WTC11 (cell line): ENCODE measurements at regions not wholly inside any gene's neighbourhood (a gene's known extent, or its start where the extent isn't known, plus 50 kb on each side); places are given as distances from the start of the nearest gene placed in this dataset.

Source experiments
- ATAC-seq: fragments of 200-7000 bp; cut with Tn5 transposase; 2 replicates; pipeline ENCODE4 v1.10.0; 2021; ENCODE audit warnings: mild to moderate bottlenecking, moderate library complexity
- CTCF ChIA-PET: fragments of 300-600 bp; sonication (Branson Sonifier 250); formaldehyde crosslinking; loops from one replicate; lab custom pipeline; 2021; ENCODE audit warnings: antibody characterized with exemption; lab: Charles Lee
- POLR2A ChIA-PET: fragments of 350-600 bp; sonication (Branson Sonifier 250); formaldehyde crosslinking; loops from one replicate; lab custom pipeline; 2021; ENCODE audit warnings: antibody characterized with exemption; lab: Charles Lee
- DNase-seq: peaks from one replicate; pipeline ENCODE4 v3.0.0; 2021; ENCODE audit warnings: low spot score
- H3K27ac Mint-ChIP-seq: 2 replicates; pipeline ENCODE4 v1.8.0; 2021; ENCODE audit warnings: mixed read lengths
- H3K27me3 Mint-ChIP-seq: 2 replicates; pipeline ENCODE4 v1.8.0; 2021; ENCODE audit warnings: low read depth, mild to moderate bottlenecking, moderate library complexity, mixed read lengths
- H3K36me3 Mint-ChIP-seq: 2 replicates; pipeline ENCODE4 v1.8.0; 2021; ENCODE audit warnings: mixed read lengths
- H3K4me1 Mint-ChIP-seq: 2 replicates; pipeline ENCODE4 v1.8.0; 2022; ENCODE audit warnings: mixed read lengths
- H3K4me3 Mint-ChIP-seq: 2 replicates; pipeline ENCODE4 v1.8.0; 2021; ENCODE audit warnings: mild to moderate bottlenecking, moderate library complexity, mixed read lengths
- H3K9me3 Mint-ChIP-seq: 2 replicates; pipeline ENCODE4 v1.8.0; 2021; ENCODE audit warnings: mixed read lengths
- AR ChIP-seq: fragments of 250-450 bp; sonication (Bioruptor Pico); IDR thresholded peaks from 2 replicates; pipeline ENCODE4 v1.9.0; 2021; ENCODE audit warnings: mild to moderate bottlenecking
- ATF3 ChIP-seq: sonication (generic); formaldehyde crosslinking; conservative IDR thresholded peaks from 2 replicates; pipeline ENCODE4 v1.8.1; 2022; ENCODE audit warnings: mild to moderate bottlenecking, missing genetic modification reagents
- ATF6 ChIP-seq: sonication (generic); formaldehyde crosslinking; IDR thresholded peaks from 2 replicates; pipeline ENCODE4 v1.8.1; 2023; ENCODE audit warnings: mild to moderate bottlenecking, missing genetic modification reagents
- CREB1 ChIP-seq: sonication (generic); formaldehyde crosslinking; IDR thresholded peaks from 2 replicates; pipeline ENCODE4 v1.8.0; 2023; ENCODE audit warnings: mild to moderate bottlenecking, missing genetic modification reagents
- GABPB1 ChIP-seq: sonication (generic); formaldehyde crosslinking; IDR thresholded peaks from 2 replicates; pipeline ENCODE4 v1.8.1; 2023; ENCODE audit warnings: mild to moderate bottlenecking, missing genetic modification reagents
- HMGXB4 ChIP-seq: sonication (generic); formaldehyde crosslinking; IDR thresholded peaks from 2 replicates; pipeline ENCODE4 v1.8.1; 2023; ENCODE audit warnings: mild to moderate bottlenecking, moderate library complexity, missing genetic modification reagents
- MYBL2 ChIP-seq: sonication (generic); formaldehyde crosslinking; IDR thresholded peaks from 2 replicates; pipeline ENCODE4 v1.8.1; 2023; ENCODE audit warnings: mild to moderate bottlenecking, moderate library complexity, missing genetic modification reagents
- NR2C2 ChIP-seq: sonication (generic); formaldehyde crosslinking; IDR thresholded peaks from 2 replicates; pipeline ENCODE4 v1.8.0; 2022; ENCODE audit warnings: mild to moderate bottlenecking, missing genetic modification reagents
- RORB ChIP-seq: fragments of 250-450 bp; sonication (Bioruptor Pico); IDR thresholded peaks from 2 replicates; pipeline ENCODE4 v1.9.0; 2021; ENCODE audit warnings: mild to moderate bottlenecking
- SMAD3 ChIP-seq: sonication (generic); formaldehyde crosslinking; IDR thresholded peaks from 2 replicates; pipeline ENCODE4 v1.8.0; 2022; ENCODE audit warnings: missing genetic modification reagents, mild to moderate bottlenecking, borderline replicate concordance
- SMAD4 ChIP-seq: sonication (generic); formaldehyde crosslinking; IDR thresholded peaks from 2 replicates; pipeline ENCODE4 v1.8.0; 2022; ENCODE audit warnings: mild to moderate bottlenecking, missing genetic modification reagents
- SOX15 ChIP-seq: fragments of 250-450 bp; sonication (Bioruptor Pico); IDR thresholded peaks from 2 replicates; pipeline ENCODE4 v1.9.0; 2021; ENCODE audit warnings: mild to moderate bottlenecking
- SP1 ChIP-seq: sonication (generic); formaldehyde crosslinking; conservative IDR thresholded peaks from 2 replicates; pipeline ENCODE4 v1.8.1; 2022; ENCODE audit warnings: missing genetic modification reagents
- TEAD1 ChIP-seq: sonication (generic); formaldehyde crosslinking; IDR thresholded peaks from 2 replicates; pipeline ENCODE4 v1.8.0; 2022; ENCODE audit warnings: mild to moderate bottlenecking, missing genetic modification reagents
- TP53 ChIP-seq: sonication (generic); formaldehyde crosslinking; IDR thresholded peaks from 2 replicates; pipeline ENCODE4 v1.8.1; 2023; ENCODE audit warnings: mild to moderate bottlenecking, missing genetic modification reagents
- USF1 ChIP-seq: sonication (generic); formaldehyde crosslinking; IDR thresholded peaks from 2 replicates; pipeline ENCODE4 v1.8.0; 2022; ENCODE audit warnings: mild to moderate bottlenecking, missing genetic modification reagents
- USF2 ChIP-seq: sonication (generic); formaldehyde crosslinking; IDR thresholded peaks from 2 replicates; pipeline ENCODE4 v1.8.1; 2023; ENCODE audit warnings: mild to moderate bottlenecking, missing genetic modification reagents, moderate library complexity
- ZBTB21 ChIP-seq: sonication (generic); formaldehyde crosslinking; IDR thresholded peaks from 2 replicates; pipeline ENCODE4 v1.8.1; 2023; ENCODE audit warnings: mild to moderate bottlenecking, missing genetic modification reagents, borderline replicate concordance
- ZBTB43 ChIP-seq: sonication (generic); formaldehyde crosslinking; IDR thresholded peaks from 2 replicates; pipeline ENCODE4 v1.8.1; 2023; ENCODE audit warnings: mild to moderate bottlenecking, missing genetic modification reagents
- ZNF232 ChIP-seq: sonication (generic); formaldehyde crosslinking; IDR thresholded peaks from 2 replicates; pipeline ENCODE4 v1.8.0; 2022; ENCODE audit warnings: mild to moderate bottlenecking, missing genetic modification reagents

- TF ChIP-seq ZBTB43 (CRISPR knock-in tag) = no peak
- no peak for TF ChIP-seq SMAD4 (CRISPR knock-in tag)
- no peak for TF ChIP-seq GABPB1 (CRISPR knock-in tag)
- no peak for TF ChIP-seq ATF6
- TF ChIP-seq HMGXB4 = no peak
- TF ChIP-seq USF1 (CRISPR knock-in tag) = no peak
- no peak for TF ChIP-seq USF2
- no peak for TF ChIP-seq RORB
- no peak for TF ChIP-seq SP1 (CRISPR knock-in tag)
- TF ChIP-seq SMAD3 (CRISPR knock-in tag) = no peak
- no peak for TF ChIP-seq ATF3 (CRISPR knock-in tag)
- no peak for TF ChIP-seq SOX15 (CRISPR knock-in tag)
- TF ChIP-seq, all 79 proteins: peak for 0
These were observed 94.2 kb downstream of the PLXNA1 start (continued) for GRCh38 chr3:127077068-127077467.

GRCh38 chr3:127077505-127078064, 94.7 kb downstream of the PLXNA1 start:
- DNase-seq (no peak), ATAC-seq (no peak)
- no peaks in the 10 kb centered on the region for H3K4me1 Mint-ChIP-seq
- ChIA-PET POLR2A (no interaction called here), CTCF (no interaction called here)
- H3K4me3 Mint-ChIP-seq = no peak overlapping the region
- TF ChIP-seq MYBL2 (CRISPR knock-in tag) (no peak), SOX15 (CRISPR knock-in tag) (no peak), TEAD1 (CRISPR knock-in tag) (no peak)
- no peaks in the 10 kb centered on the region for H3K36me3 Mint-ChIP-seq
- peaks cover 10% of the 10 kb centered on the region for H3K9me3 Mint-ChIP-seq
- no peak overlapping the region for H3K27ac Mint-ChIP-seq
- no peaks in the 10 kb centered on the region for H3K27me3 Mint-ChIP-seq

- DNase-seq = no peak
- H3K36me3 Mint-ChIP-seq = no peaks in the 10 kb centered on the region
- H3K27me3 Mint-ChIP-seq = no peaks in the 10 kb centered on the region
- H3K4me3 Mint-ChIP-seq = no peak overlapping the region
- no peak overlapping the region for H3K27ac Mint-ChIP-seq
- no peak for TF ChIP-seq AR (CRISPR knock-in tag)
- no peak for TF ChIP-seq SMAD4 (CRISPR knock-in tag)
- TF ChIP-seq CREB1 (CRISPR knock-in tag) = no peak
- TF ChIP-seq NR2C2 (CRISPR knock-in tag) = no peak
- no peak for TF ChIP-seq MYBL2 (CRISPR knock-in tag)
- no peak for TF ChIP-seq USF1 (CRISPR knock-in tag)
- no peak for TF ChIP-seq SP1 (CRISPR knock-in tag)
- TF ChIP-seq TEAD1 (CRISPR knock-in tag) = no peak
- no peak for TF ChIP-seq ZBTB21 (CRISPR knock-in tag)
- no peak for TF ChIP-seq TP53
- TF ChIP-seq ZNF232 = no peak
- H3K9me3 Mint-ChIP-seq = peaks cover 10% of the 10 kb centered on the region
- ChIA-PET POLR2A (no interaction called here), CTCF (no interaction called here)
- no peak for ATAC-seq
- H3K4me1 Mint-ChIP-seq = no peaks in the 10 kb centered on the region
These were observed 95.7 kb downstream of the PLXNA1 start for GRCh38 chr3:127078626-127079025.
